SK-N-SH (cell line): ENCODE measurements at regions not wholly inside any gene's neighbourhood (a gene's known extent, or its start where the extent isn't known, plus 50 kb on each side); places are given as distances from the start of the nearest gene placed in this dataset.
A peak's percentile ranks its signal among the peaks of the same experiment; 100 is the strongest.
"Not testable (repeated sequence)": the region's sequence is repeated elsewhere in the genome, so short reads cannot be mapped to it uniquely, and the experiment has no call there.

Source experiments
- CTCF ChIA-PET: fragments of 300-600, 350-600 bp; formaldehyde crosslinking; extraction: SDS; loops from one replicate; lab custom pipeline; 2021; lab: Yijun Ruan, JAX
- POLR2A ChIA-PET: fragments of 350-600 bp; sonication (Branson Sonifier 250); formaldehyde crosslinking; extraction: SDS; loops from one replicate; lab custom pipeline; 2020; ENCODE audit warnings: antibody characterized with exemption, inconsistent platforms; lab: Yijun Ruan, JAX
- DNase-seq: peaks from one replicate; pipeline ENCODE4 v3.0.0; 2012
- H2AFZ ChIP-seq: fragments of 200-600 bp; sonication (generic); 2 replicates; pipeline ENCODE4 v1.8.1; 2016; ENCODE audit warnings: antibody characterized with exemption, mild to moderate bottlenecking, low read depth
- H3F3A ChIP-seq: fragments of 200-600 bp; sonication (generic); replicated peaks from 2 replicates; pipeline ENCODE3; 2016; ENCODE audit warnings: antibody characterized with exemption, mild to moderate bottlenecking; ENCODE audit not compliant: insufficient read depth
- H3K27ac ChIP-seq, 2 experiments: fragments of 200-500 bp in 1 of 2; fragments of 200-600 bp in 1 of 2; sonication (Bioruptor generic) in 1 of 2; sonication (generic), shearing (Covaris generic) in 1 of 2; 2 replicates each; pipeline versions ENCODE4 v1.5.1 to v1.6.1; 2014 to 2016; ENCODE audit warnings: low read depth in 2 of 2, inconsistent platforms in 1 of 2, low read length in 1 of 2, mild to moderate bottlenecking in 1 of 2, mixed read lengths in 1 of 2
- H3K27me3 ChIP-seq: fragments of 200-600 bp; sonication (generic), shearing (Covaris generic); 2 replicates; pipeline ENCODE4 v1.6.1; 2016; ENCODE audit warnings: mixed run types; ENCODE audit not compliant: insufficient read depth
- H3K36me3 ChIP-seq, 2 experiments: fragments of 200-500 bp in 1 of 2; fragments of 200-600 bp in 1 of 2; sonication (Bioruptor generic) in 1 of 2; sonication (generic) in 1 of 2; replicated peaks in 1 of 2; 2 replicates each; pipeline versions ENCODE3 to v1.5.1; 2014 to 2016; ENCODE audit warnings: low read length in 1 of 2, mild to moderate bottlenecking in 1 of 2; ENCODE audit not compliant: insufficient read depth in 2 of 2, control insufficient read depth in 1 of 2
- H3K4me1 ChIP-seq, 2 experiments: fragments of 200-500 bp in 1 of 2; fragments of 200-600 bp in 1 of 2; sonication (Bioruptor generic) in 1 of 2; sonication (generic), shearing (Covaris generic) in 1 of 2; 2 replicates each; pipeline versions ENCODE4 v1.5.1 to v1.6.1; 2014 to 2016; ENCODE audit warnings: low read depth in 1 of 2, low read length in 1 of 2, mixed run types in 1 of 2; ENCODE audit not compliant: insufficient read depth in 2 of 2, control insufficient read depth in 1 of 2
- H3K4me2 ChIP-seq: fragments of 200-600 bp; sonication (generic), shearing (Covaris generic); 2 replicates; pipeline ENCODE4 v1.6.1; 2017; ENCODE audit warnings: mixed run types
- H3K4me3 ChIP-seq, 2 experiments: fragments of 200-500 bp in 1 of 2; fragments of 200-600 bp in 1 of 2; sonication (Bioruptor generic) in 1 of 2; sonication (generic), shearing (Covaris generic) in 1 of 2; 2 replicates each; pipeline versions ENCODE4 v1.5.1 to v1.8.1; 2014 to 2016; ENCODE audit warnings: low read depth in 2 of 2, inconsistent platforms in 1 of 2, low read length in 1 of 2, mild to moderate bottlenecking in 1 of 2, mixed read lengths in 1 of 2, moderate library complexity in 1 of 2
- H3K79me2 ChIP-seq: fragments of 200-600 bp; sonication (generic); 2 replicates; pipeline ENCODE4 v1.8.1; 2017; ENCODE audit warnings: mild to moderate bottlenecking; ENCODE audit not compliant: insufficient read depth
- H3K9ac ChIP-seq: fragments of 200-600 bp; sonication (generic); 2 replicates; pipeline ENCODE4 v1.6.1; 2017; ENCODE audit warnings: mixed run types
- H3K9me2 ChIP-seq: fragments of 200-600 bp; sonication (generic); 2 replicates; pipeline ENCODE4 v1.6.1; 2017; ENCODE audit warnings: mixed run types
- H3K9me3 ChIP-seq: fragments of 200-600 bp; sonication (generic); 2 replicates; pipeline ENCODE4 v1.6.1; 2017; ENCODE audit warnings: mixed run types, mild to moderate bottlenecking, moderate library complexity
- H4K20me1 ChIP-seq: fragments of 200-600 bp; sonication (generic); 2 replicates; pipeline ENCODE4 v1.6.1; 2017; ENCODE audit warnings: mild to moderate bottlenecking, mixed run types; ENCODE audit not compliant: insufficient read depth
- ELF1 ChIP-seq: IDR thresholded peaks from 2 replicates; pipeline ENCODE4 v1.4.0; 2012
- EZH2phosphoT487 ChIP-seq: fragments of 200-600 bp; sonication (generic); IDR thresholded peaks from 2 replicates; pipeline ENCODE4 v1.6.1; 2017; ENCODE audit warnings: low read depth, mixed run types, mild to moderate bottlenecking, antibody characterized with exemption, moderate library complexity, borderline replicate concordance
- GABPA ChIP-seq: IDR thresholded peaks from 2 replicates; pipeline ENCODE4 v1.4.0; 2012; ENCODE audit warnings: low read depth, mild to moderate bottlenecking
- JUND ChIP-seq: IDR thresholded peaks from 2 replicates; pipeline ENCODE4 v1.4.0; 2012
- RAD21 ChIP-seq: IDR thresholded peaks from 2 replicates; pipeline ENCODE4 v1.6.1; 2012; ENCODE audit warnings: mild to moderate bottlenecking, low read length
- RFX5 ChIP-seq: IDR thresholded peaks from 2 replicates; pipeline ENCODE4 v1.6.1; 2012; ENCODE audit warnings: mild to moderate bottlenecking, improper control_type of control experiment, low read length
- SIN3A ChIP-seq: IDR thresholded peaks from 2 replicates; pipeline ENCODE4 v1.6.1; 2012; ENCODE audit warnings: low read depth, mild to moderate bottlenecking, low read length, moderate library complexity, borderline replicate concordance
- TCF12 ChIP-seq: IDR thresholded peaks from 2 replicates; pipeline ENCODE4 v1.4.0; 2012
- WGBS: methylation state at CpG from one replicate; pipeline ENCODE4 v1.1.6; 2017; ENCODE audit warnings: low lambda C conversion rate; 5-methylcytosine and 5-hydroxymethylcytosine counted together

GRCh38 chrX:10681167-10681566, 60.8 kb upstream of the MID1 start:
- Histone ChIP-seq H3K9me2 (no peaks in the 10 kb centered on the region), H3K9me3 (no peaks in the 10 kb centered on the region), H3K4me3 (no peak overlapping the region), H3K27me3 (no peaks in the 10 kb centered on the region), H3F3A (no peaks in the 10 kb centered on the region), H3K4me2 (no peak overlapping the region), H3K27ac (no peak overlapping the region), H2AFZ (no peak overlapping the region), H3K4me1 (no peaks in the 10 kb centered on the region), H3K9ac (no peak overlapping the region), H3K36me3 (no peaks in the 10 kb centered on the region), H4K20me1 (no peaks in the 10 kb centered on the region), H3K79me2 (no peaks in the 10 kb centered on the region)
- ChIA-PET POLR2A (no interaction called here), CTCF (interaction anchor here (1.3 kb wide), 1 partner anchor 491 kb away, joined by 4 read pairs; no protein-coding TSS in a partner anchor)
- DNase-seq: no peak
- 59% methylated on average over 1 of the region's 4 CpGs for WGBS
- TF ChIP-seq SIN3A (no peak), ELF1 (no peak), GABPA (no peak), RFX5 (no peak)

- H3K36me3 ChIP-seq, H3K4me3 ChIP-seq, CTCF ChIA-PET, H3K27ac ChIP-seq, H3K9me3 ChIP-seq, H3K4me1 ChIP-seq, H3K27me3 ChIP-seq, H3K4me2 ChIP-seq, H4K20me1 ChIP-seq, H3F3A ChIP-seq, POLR2A ChIA-PET, H3K9me2 ChIP-seq, H2AFZ ChIP-seq, H3K79me2 ChIP-seq, H3K9ac ChIP-seq, DNase-seq: not testable (repeated sequence)
- 50% methylated on average over 7 of the region's 7 CpGs for WGBS
Observed at GRCh38 chrX:10683631-10684030, 63.2 kb upstream of the MID1 start.

GRCh38 chrX:10685923-10686595, 65.7 kb upstream of the MID1 start:
- H3K4me1 ChIP-seq: no peaks in the 10 kb centered on the region
- no peaks in the 10 kb centered on the region for H3K9me2 ChIP-seq
- no peak overlapping the region for H3K4me3 ChIP-seq
- DNase-seq: no peak
- no peaks in the 10 kb centered on the region for H3K9me3 ChIP-seq
- no peaks in the 10 kb centered on the region for H3F3A ChIP-seq
- H3K27ac ChIP-seq: peak overlapping the region in 1 of 2 experiments; percentile 21; a peak in 1 of 4 replicates
- H3K79me2 ChIP-seq: no peaks in the 10 kb centered on the region
- H3K4me2 ChIP-seq: 0 out of 2 replicates have a peak overlapping the region, but pooled peaks have one; percentile 11
- CTCF ChIA-PET: no interaction called here
- no peaks in the 10 kb centered on the region for H3K36me3 ChIP-seq
- POLR2A ChIA-PET: no interaction called here
- no peak for TF ChIP-seq RAD21
- no peak for TF ChIP-seq EZH2phosphoT487
- peak; percentile 21; the same call in 1 of the 2 replicates for TF ChIP-seq JUND
- peak; percentile 42; the same call in 1 of the 2 replicates for TF ChIP-seq TCF12
- 43% methylated on average over 1 of the region's 2 CpGs for WGBS
- no peak overlapping the region for H3K9ac ChIP-seq
- H2AFZ ChIP-seq: no peak overlapping the region
- H3K27me3 ChIP-seq: no peaks in the 10 kb centered on the region
- no peaks in the 10 kb centered on the region for H4K20me1 ChIP-seq

GRCh38 chrX:10691751-10692150, 71.4 kb upstream of the MID1 start:
- H3K79me2 ChIP-seq, H3K4me2 ChIP-seq, CTCF ChIA-PET, H2AFZ ChIP-seq, DNase-seq, H3K9me3 ChIP-seq, H3K4me1 ChIP-seq, H3K36me3 ChIP-seq, H3K9me2 ChIP-seq, H3K27me3 ChIP-seq, H4K20me1 ChIP-seq, H3K4me3 ChIP-seq, H3F3A ChIP-seq, H3K9ac ChIP-seq, H3K27ac ChIP-seq, POLR2A ChIA-PET: not testable (repeated sequence)
- WGBS: 34% methylated on average over 4 of the region's 4 CpGs
